DND-41 (cell line): ENCODE measurements at regions not wholly inside any gene's neighbourhood (a gene's known extent, or its start where the extent isn't known, plus 50 kb on each side); places are given as distances from the start of the nearest gene placed in this dataset.

ENCODE experiments used
- ATAC-seq: fragments of 200-7000 bp; cut with Tn5 transposase; 3 replicates; pipeline ENCODE4 v1.9.1; 2021; ENCODE audit warnings: low read depth; ENCODE audit not compliant: insufficient read depth
- DNase-seq: peaks from one replicate; pipeline ENCODE4 v3.0.0-alpha.2; 2020
- H2AFZ ChIP-seq: 2 replicates; pipeline ENCODE4 v1.6.0; 2012; ENCODE audit warnings: low read depth, low read length
- H3K27ac ChIP-seq: 2 replicates; pipeline ENCODE4 v1.5.1; 2012; ENCODE audit warnings: low read length, inconsistent platforms
- H3K27me3 ChIP-seq: fragments of 200-600 bp; sonication (generic); 2 replicates; pipeline ENCODE4 v1.6.0; 2012; ENCODE audit warnings: low read length, mild to moderate bottlenecking, inconsistent platforms; ENCODE audit not compliant: insufficient read depth, poor library complexity
- H3K36me3 ChIP-seq: 2 replicates; pipeline ENCODE4 v1.5.1; 2012; ENCODE audit warnings: low read length, inconsistent platforms; ENCODE audit not compliant: insufficient read depth
- H3K4me1 ChIP-seq: 2 replicates; pipeline ENCODE4 v1.5.1; 2012; ENCODE audit warnings: mild to moderate bottlenecking, low read length; ENCODE audit not compliant: insufficient read depth
- H3K4me2 ChIP-seq: 2 replicates; pipeline ENCODE4 v1.6.0; 2012; ENCODE audit warnings: mild to moderate bottlenecking, moderate library complexity, low read length, inconsistent platforms; ENCODE audit not compliant: insufficient read depth
- H3K4me3 ChIP-seq, 2 experiments: fragments of 200-600 bp in 1 of 2; shearing (Covaris generic) in 1 of 2; 2 replicates each; pipeline ENCODE4 v1.5.1; 2012 to 2016; ENCODE audit warnings: inconsistent platforms in 2 of 2, low read length in 2 of 2, mild to moderate bottlenecking in 2 of 2, low read depth in 1 of 2, moderate library complexity in 1 of 2
- H3K79me2 ChIP-seq: 2 replicates; pipeline ENCODE4 v1.6.0; 2012; ENCODE audit warnings: low read length, inconsistent platforms; ENCODE audit not compliant: insufficient read depth
- H3K9ac ChIP-seq: 2 replicates; pipeline ENCODE4 v1.6.0; 2012; ENCODE audit warnings: low read depth, mild to moderate bottlenecking, inconsistent platforms, low read length, moderate library complexity
- H3K9me3 ChIP-seq: 2 replicates; pipeline ENCODE4 v1.5.1; 2012; ENCODE audit warnings: low read length, moderate library complexity, mild to moderate bottlenecking, inconsistent platforms; ENCODE audit not compliant: insufficient read depth, severe bottlenecking
- H4K20me1 ChIP-seq: 2 replicates; pipeline ENCODE4 v1.6.0; 2012; ENCODE audit warnings: low read length; ENCODE audit not compliant: insufficient read depth
- EZH2 ChIP-seq: IDR thresholded peaks from 3 replicates; pipeline ENCODE4 v1.6.1; 2012; ENCODE audit warnings: borderline replicate concordance, low read depth, mild to moderate bottlenecking, moderate library complexity, low read length, inconsistent platforms; ENCODE audit not compliant: severe bottlenecking
- TF ChIP-seq, protein P1 (sequence below): IDR thresholded peaks from 2 replicates; pipeline ENCODE4 v1.5.1; 2012; ENCODE audit warnings: borderline replicate concordance, low read length, moderate library complexity, mild to moderate bottlenecking; ENCODE audit not compliant: poor library complexity, severe bottlenecking; ENCODE audit errors: extremely low read depth

DNA sequence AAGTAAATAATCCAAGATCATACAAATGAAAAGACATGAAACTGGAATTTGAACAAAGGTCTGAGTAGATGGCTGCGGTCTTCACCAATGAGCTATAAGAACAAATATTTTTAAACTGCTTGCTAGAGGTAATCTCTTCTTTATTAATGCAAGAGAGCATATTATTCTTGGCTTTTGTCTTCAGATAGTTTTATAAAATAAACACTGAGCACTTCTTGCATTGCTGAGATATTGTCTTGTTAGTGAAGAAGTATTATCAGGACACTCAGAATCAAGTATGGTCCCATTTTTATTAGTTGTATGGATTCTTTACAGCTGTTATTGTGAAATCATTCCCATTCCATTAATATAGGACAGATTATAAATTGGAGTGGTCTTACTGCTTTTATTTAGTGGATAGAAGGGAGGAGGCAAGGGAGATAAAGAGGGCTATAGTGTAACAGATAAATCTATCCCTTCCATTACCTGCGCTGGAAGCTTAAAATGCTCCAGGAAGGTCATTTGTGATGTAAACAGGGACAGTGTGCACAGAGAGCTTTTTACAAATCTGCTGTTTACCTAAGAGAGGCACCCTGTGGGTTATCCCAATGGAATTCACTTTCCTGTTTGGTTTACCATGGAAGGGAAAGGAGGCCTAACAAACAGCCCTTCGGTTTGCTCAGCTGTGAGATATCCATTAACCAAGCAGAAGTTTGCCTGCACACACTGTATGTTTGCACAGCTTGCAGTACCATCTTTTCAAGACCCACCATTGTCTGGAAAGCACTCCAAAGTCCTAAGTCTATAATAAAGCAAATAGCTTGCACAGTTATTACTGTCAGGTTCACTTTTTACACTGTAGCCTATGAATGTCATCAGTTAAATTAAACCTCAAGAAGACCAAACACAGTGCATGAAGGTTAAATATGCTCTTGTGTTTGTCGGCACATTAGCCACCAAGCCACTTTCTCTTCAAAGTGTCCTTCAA, 347.7 kb upstream of the TGFBR2 start:
- Histone ChIP-seq H3K4me1 (peaks cover 9% of the 10 kb centered on the region), H3K9me3 (no peaks in the 10 kb centered on the region), H4K20me1 (no peaks in the 10 kb centered on the region), H3K4me2 (no peak overlapping the region), H3K36me3 (no peaks in the 10 kb centered on the region), H3K27ac (no peak overlapping the region), H2AFZ (no peak overlapping the region), H3K79me2 (no peaks in the 10 kb centered on the region), H3K4me3 (no peak overlapping the region), H3K9ac (no peak overlapping the region), H3K27me3 (no peaks in the 10 kb centered on the region)
- no peak for TF ChIP-seq EZH2
- TF ChIP-seq, protein P1, sequence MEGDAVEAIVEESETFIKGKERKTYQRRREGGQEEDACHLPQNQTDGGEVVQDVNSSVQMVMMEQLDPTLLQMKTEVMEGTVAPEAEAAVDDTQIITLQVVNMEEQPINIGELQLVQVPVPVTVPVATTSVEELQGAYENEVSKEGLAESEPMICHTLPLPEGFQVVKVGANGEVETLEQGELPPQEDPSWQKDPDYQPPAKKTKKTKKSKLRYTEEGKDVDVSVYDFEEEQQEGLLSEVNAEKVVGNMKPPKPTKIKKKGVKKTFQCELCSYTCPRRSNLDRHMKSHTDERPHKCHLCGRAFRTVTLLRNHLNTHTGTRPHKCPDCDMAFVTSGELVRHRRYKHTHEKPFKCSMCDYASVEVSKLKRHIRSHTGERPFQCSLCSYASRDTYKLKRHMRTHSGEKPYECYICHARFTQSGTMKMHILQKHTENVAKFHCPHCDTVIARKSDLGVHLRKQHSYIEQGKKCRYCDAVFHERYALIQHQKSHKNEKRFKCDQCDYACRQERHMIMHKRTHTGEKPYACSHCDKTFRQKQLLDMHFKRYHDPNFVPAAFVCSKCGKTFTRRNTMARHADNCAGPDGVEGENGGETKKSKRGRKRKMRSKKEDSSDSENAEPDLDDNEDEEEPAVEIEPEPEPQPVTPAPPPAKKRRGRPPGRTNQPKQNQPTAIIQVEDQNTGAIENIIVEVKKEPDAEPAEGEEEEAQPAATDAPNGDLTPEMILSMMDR, result no peak
- DNase-seq (no peak), ATAC-seq (no peak)

DNA sequence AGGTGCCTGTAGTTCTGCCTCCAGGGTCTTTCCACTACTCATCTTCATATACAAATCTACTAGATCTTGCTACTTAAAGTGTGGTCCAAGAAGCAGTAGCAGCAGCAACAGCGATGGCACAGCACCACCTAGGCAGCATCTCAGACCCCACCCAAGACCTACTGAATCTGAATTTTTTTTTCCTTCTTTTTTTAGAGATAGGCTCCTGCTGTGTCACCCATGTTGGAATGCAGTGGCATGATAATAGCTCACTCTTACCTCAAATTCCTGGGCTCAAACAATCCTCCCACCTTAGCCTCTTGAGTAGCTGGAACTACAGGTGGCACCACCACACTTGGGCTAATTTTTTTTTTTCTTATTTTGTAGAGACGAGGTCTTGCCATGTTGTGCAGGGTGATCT, 346.7 kb upstream of the TGFBR2 start:
- H3K27ac ChIP-seq, result no peak overlapping the region
- H3K36me3 ChIP-seq, result no peaks in the 10 kb centered on the region
- no peak for ATAC-seq
- peaks cover 19% of the 10 kb centered on the region for H3K4me1 ChIP-seq
- no peak overlapping the region for H3K9ac ChIP-seq
- H3K4me3 ChIP-seq, result no peak overlapping the region
- H2AFZ ChIP-seq, result no peak overlapping the region
- no peaks in the 10 kb centered on the region for H4K20me1 ChIP-seq
- no peaks in the 10 kb centered on the region for H3K9me3 ChIP-seq
- H3K79me2 ChIP-seq, result no peaks in the 10 kb centered on the region
- TF ChIP-seq, protein P1, result no peak
- no peak for TF ChIP-seq EZH2
- no peak for DNase-seq
- H3K4me2 ChIP-seq, result no peak overlapping the region
- H3K27me3 ChIP-seq, result no peaks in the 10 kb centered on the region

DNA sequence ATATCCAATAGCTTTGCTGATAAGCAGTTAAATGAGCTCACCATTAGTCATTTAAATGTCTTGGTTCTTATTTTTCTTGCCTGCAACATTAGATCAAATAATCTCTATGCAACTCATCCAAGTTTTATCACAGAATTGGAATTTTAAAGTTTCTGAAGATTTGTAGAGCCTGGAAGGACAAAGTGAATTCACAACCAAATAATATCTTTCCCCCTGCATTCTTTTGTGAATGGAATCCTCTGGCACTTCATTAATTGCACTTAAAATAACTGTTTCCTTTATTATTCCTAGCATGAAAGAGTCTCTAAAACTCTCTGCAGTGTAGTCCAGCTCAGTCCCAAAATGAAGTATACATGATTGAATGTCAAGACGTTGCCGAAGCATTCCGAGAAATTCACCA, 345.6 kb upstream of the TGFBR2 start:
- Histone ChIP-seq H3K4me2 (no peak overlapping the region), H3K27me3 (no peaks in the 10 kb centered on the region), H3K9me3 (peaks cover 2% of the 10 kb centered on the region), H3K27ac (no peak overlapping the region), H3K4me1 (peaks cover 19% of the 10 kb centered on the region), H3K79me2 (no peaks in the 10 kb centered on the region), H3K36me3 (no peaks in the 10 kb centered on the region), H4K20me1 (no peaks in the 10 kb centered on the region), H3K9ac (no peak overlapping the region), H2AFZ (no peak overlapping the region), H3K4me3 (no peak overlapping the region)
- ATAC-seq (no peak), DNase-seq (no peak)
- no peak for TF ChIP-seq EZH2
- TF ChIP-seq, protein P1, result no peak
